GM21619 (cell line): ENCODE measurements at regions not wholly inside any gene's neighbourhood (a gene's known extent, or its start where the extent isn't known, plus 50 kb on each side); places are given as distances from the start of the nearest gene placed in this dataset.
"Not testable (repeated sequence)": the region's sequence is repeated elsewhere in the genome, so short reads cannot be mapped to it uniquely, and the experiment has no call there.

Source experiments
- ATAC-seq: cut with Tn5 transposase; IDR thresholded peaks from one replicate; pipeline ENCODE4 v1.9.1; 2021; ENCODE audit not compliant: unreplicated experiment

- no peak for ATAC-seq
These were observed 253.0 kb upstream of the ERBB4 start for GRCh38 chr2:212791569-212791968.

GRCh38 chr2:212786088-212786487 lies 247.5 kb upstream of the ERBB4 start:
- not testable (repeated sequence) for ATAC-seq

- peak; percentile 75 for ATAC-seq
These were observed 238.5 kb upstream of the ERBB4 start for GRCh38 chr2:212777020-212777491.

GRCh38 chr2:212773808-212774339 lies 235.3 kb upstream of the ERBB4 start:
- no peak for ATAC-seq

GRCh38 chr2:212770240-212770639 lies 231.6 kb upstream of the ERBB4 start:
- no peak for ATAC-seq

GRCh38 chr2:212766921-212767320 lies 228.3 kb upstream of the ERBB4 start:
- ATAC-seq, result no peak

DNA sequence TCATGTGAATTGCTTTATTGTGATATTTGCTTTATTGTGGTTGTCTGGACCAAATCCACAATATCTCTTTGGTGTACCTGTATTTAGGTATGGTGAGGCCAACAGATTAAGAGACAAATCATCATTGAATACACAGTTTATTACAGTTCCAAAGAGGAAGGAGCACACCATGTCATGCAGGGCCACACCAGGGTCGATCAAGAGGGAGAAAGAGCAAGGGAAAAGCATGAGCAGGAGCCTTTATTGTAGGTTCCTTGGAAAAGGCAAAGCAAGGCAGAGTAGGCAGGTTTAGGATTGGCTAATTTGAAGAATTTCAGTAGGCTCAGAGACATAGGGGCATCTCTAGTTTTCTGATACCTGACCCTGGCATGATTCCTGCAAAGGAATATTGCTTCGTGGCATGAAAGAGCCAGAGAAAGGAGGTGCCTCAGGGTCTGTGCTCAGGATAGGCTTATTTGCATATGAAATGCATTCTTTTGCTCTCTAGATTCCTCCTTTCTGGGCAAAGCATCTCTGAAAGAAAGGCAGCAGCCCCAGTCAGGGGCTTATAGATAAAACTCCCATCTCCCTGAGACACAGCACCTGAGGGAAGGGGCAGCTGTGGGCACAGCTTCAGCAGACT lies 214.2 kb upstream of the ERBB4 start:
- no peak for ATAC-seq

DNA sequence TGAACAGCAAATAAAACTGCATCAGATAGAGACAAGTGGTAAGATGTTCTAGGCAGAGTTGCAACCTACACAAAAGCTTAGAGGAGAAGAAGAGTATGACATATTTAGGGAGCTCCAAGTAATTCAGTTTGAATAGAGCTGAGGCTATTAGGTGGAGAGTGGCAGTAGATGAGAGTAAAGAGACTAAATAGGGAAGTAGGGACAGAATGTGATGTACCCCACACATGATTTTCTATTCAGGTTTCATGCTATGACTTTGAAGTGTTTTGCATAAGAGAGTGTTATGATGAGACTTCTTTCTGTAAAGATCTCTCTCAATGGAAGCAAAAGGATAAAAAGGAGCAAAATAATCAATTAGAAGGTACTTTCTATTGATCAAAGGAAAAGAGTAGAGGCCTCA lies 206.8 kb upstream of the ERBB4 start:
- ATAC-seq, result peak; percentile 93

- ATAC-seq, result no peak
These were observed 199.0 kb upstream of the ERBB4 start for GRCh38 chr2:212737392-212738172.

DNA sequence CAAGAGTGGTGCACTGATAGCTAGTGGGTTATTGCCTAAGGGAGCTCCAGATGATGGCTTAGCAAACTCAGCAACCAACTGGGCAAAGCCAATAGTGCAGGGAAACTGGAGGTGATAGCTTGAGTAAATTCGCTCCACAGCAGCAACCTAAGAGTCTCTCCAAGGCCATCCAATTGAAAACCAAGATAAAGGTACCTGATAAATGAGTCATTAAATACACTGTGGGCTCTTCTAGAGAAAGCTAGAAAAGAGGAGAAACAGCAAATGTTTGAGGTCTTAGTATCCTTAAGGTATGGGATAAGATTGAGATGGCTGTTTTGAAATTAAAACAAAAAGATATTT lies 197.8 kb upstream of the ERBB4 start:
- ATAC-seq, result no peak

- no peak for ATAC-seq
These were observed 194.7 kb upstream of the ERBB4 start for GRCh38 chr2:212733273-212733672.

- no peak for ATAC-seq
These were observed 194.3 kb upstream of the ERBB4 start for GRCh38 chr2:212732860-212733259.

DNA sequence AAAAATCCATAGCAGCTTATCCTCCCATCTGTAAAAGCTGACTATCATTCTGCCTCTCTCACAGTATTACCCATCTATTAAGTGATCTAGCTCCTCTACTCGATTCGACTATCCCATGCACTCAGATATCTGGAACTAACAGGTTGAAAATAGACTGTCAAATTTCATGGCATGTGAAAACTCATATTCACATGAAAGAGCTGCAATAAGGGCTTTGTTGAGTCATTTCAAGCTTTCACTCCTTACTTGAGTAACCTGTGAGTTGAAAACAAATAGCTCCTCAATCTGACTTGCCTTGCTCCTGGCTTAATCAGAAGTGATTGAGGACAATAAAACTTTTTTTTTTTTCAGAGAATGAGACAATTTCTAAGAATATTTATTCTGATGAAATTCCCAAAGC lies 192.4 kb upstream of the ERBB4 start:
- peak; percentile 69 for ATAC-seq

- no peak for ATAC-seq
These were observed 190.1 kb upstream of the ERBB4 start for GRCh38 chr2:212728717-212729116.

- peak; percentile 52 for ATAC-seq
These were observed 189.1 kb upstream of the ERBB4 start for GRCh38 chr2:212727751-212728150.

DNA sequence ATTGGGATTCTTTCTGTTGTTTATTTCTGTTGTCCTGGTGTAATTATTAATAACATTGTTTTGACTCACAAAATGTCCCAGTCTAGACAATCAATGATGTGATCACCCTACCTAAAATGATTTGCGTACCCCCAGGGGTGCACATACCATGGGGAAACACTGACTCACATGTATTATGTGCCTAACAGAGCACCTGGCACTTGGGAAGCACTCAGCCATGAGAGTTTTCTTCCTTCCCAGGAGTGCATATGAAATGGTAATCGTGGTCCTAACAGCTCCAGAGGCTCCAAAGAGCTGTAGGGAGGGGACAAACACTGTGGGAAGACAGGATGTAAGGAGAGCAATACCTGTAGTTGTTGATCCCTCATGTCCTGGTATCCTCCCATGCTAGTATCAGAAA lies 187.8 kb upstream of the ERBB4 start:
- peak; percentile 25 for ATAC-seq

DNA sequence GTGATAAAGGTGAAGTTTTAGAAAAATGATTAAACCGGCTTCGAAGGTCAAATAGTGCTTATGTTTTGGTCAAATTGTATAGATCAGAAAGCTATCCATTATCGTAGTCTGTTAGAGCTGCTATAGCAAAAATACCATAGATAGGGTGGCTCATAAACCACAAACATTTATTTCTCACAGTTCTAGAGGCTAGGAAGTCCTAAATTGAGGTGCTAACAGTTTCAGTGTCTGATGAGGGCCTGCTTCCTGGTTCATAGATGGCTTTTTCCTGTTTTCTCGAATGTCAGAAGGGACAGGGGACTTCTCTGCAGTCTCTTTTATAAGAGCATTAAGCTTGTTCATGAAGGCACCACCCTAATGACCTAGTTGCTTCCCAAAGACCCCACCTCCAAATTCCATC lies 186.6 kb upstream of the ERBB4 start:
- no peak for ATAC-seq

- no peak for ATAC-seq
These were observed 184.6 kb upstream of the ERBB4 start for GRCh38 chr2:212723226-212723625.

DNA sequence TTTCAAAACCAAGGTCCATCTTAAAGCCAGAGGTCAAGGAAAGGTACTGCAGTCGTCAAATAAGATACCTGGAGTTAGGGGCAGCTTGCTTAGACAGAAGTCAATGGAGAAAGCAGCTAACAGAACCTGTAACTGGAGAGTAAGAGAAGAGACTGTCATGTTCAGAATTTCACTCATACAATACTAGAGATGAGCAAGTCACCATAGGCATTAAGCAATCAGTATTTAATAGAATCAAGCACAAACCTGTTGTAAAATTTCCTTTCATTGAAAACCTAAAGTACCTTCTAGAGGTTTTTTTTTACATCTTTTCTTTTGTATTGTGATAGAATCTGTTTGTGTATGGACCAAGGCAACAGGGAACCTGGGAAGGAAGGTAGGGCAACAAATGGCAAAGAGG lies 183.4 kb upstream of the ERBB4 start:
- no peak for ATAC-seq

GRCh38 chr2:212721026-212721451 lies 182.4 kb upstream of the ERBB4 start:
- no peak for ATAC-seq

GRCh38 chr2:212715411-212715810 lies 176.8 kb upstream of the ERBB4 start:
- ATAC-seq, result not testable (repeated sequence)

- no peak for ATAC-seq
These were observed 175.1 kb upstream of the ERBB4 start for GRCh38 chr2:212713681-212714080.
